HepG2 (cell line): ENCODE measurements at regions not wholly inside any gene's neighbourhood (a gene's known extent, or its start where the extent isn't known, plus 50 kb on each side); places are given as distances from the start of the nearest gene placed in this dataset.
A peak's percentile ranks its signal among the peaks of the same experiment; 100 is the strongest.

ENCODE experiments used
- ATAC-seq: fragments of 200-7000 bp; cut with Tn5 transposase; 3 replicates; pipeline ENCODE4 v1.9.1; 2020; ENCODE audit warnings: mild to moderate bottlenecking, moderate library complexity
- BruUV-seq: library from RNA; stranded (reverse); fragments of 400-500 nt; replicated peaks from 2 replicates; lab custom pipeline; 2021; lab: Mats Ljungman, UMichigan
- CTCF ChIA-PET: fragments of 300-600 bp; formaldehyde crosslinking; extraction: SDS; loops from one replicate; lab custom pipeline; 2021; ENCODE audit warnings: low total read pairs, inconsistent platforms, low intra/inter-chr PET ratio; lab: Yijun Ruan, JAX
- POLR2A ChIA-PET: fragments of 350-600 bp; sonication (Branson Sonifier 250); formaldehyde crosslinking; loops from one replicate; lab custom pipeline; 2020; ENCODE audit warnings: antibody characterized with exemption, inconsistent platforms; lab: Yijun Ruan, JAX
- DNase-seq: peaks from one replicate; pipeline ENCODE4 v3.0.0-alpha.2; 2015; ENCODE audit warnings: low spot score
- FAIRE-seq: peaks from 3 replicates; lab custom pipeline; 2011; peaks lifted over from hg19 to GRCh38; lab: Jason Lieb, UNC
- H2AFZ ChIP-seq: one replicate; pipeline ENCODE4 v1.6.1; 2011; ENCODE audit warnings: low read length, inconsistent platforms
- H3K27ac ChIP-seq: fragments of 300-600 bp; 3 replicates; pipeline ENCODE4 v1.8.0; 2011; ENCODE audit warnings: mixed run types, mild to moderate bottlenecking, mixed read lengths, low read length, inconsistent platforms; ENCODE audit not compliant: insufficient read depth; ENCODE audit errors: extremely low read length
- H3K27me3 ChIP-seq, 2 experiments: fragments of 200-600 bp in 1 of 2; 2 replicates in 1 of 2; 3 replicates in 1 of 2; pipeline versions ENCODE4 v1.6.0 to v1.8.0; 2011; ENCODE audit warnings: low read length in 2 of 2, mild to moderate bottlenecking in 2 of 2, moderate library complexity in 2 of 2, inconsistent platforms in 1 of 2; ENCODE audit not compliant: insufficient read depth in 2 of 2, control insufficient read depth in 1 of 2
- H3K36me3 ChIP-seq, 2 experiments: fragments of 200-600 bp in 1 of 2; replicated peaks in 1 of 2; 2 replicates in 1 of 2; 3 replicates in 1 of 2; pipeline versions ENCODE4 v1.5.1 to v1.8.0; 2011; ENCODE audit warnings: low read length in 2 of 2, inconsistent platforms in 1 of 2; ENCODE audit not compliant: insufficient read depth in 2 of 2, control insufficient read depth in 1 of 2
- H3K4me1 ChIP-seq: 2 replicates; pipeline ENCODE4 v1.5.1; 2012; ENCODE audit warnings: low read length, inconsistent platforms; ENCODE audit not compliant: insufficient read depth
- H3K4me2 ChIP-seq: 2 replicates; pipeline ENCODE4 v1.6.0; 2011; ENCODE audit warnings: low read depth, low read length, inconsistent platforms
- H3K4me3 ChIP-seq, 3 experiments: fragments of 200-600 bp in 1 of 3; sonication (generic), shearing (Covaris generic) in 1 of 3; replicated peaks in 1 of 3; 2 replicates each; pipeline ENCODE4 v1.5.1; 2011 to 2016; ENCODE audit warnings: low read length in 3 of 3, inconsistent platforms in 2 of 3, low read depth in 2 of 3, mild to moderate bottlenecking in 2 of 3, control low read depth in 1 of 3, mixed read lengths in 1 of 3; ENCODE audit not compliant: insufficient read depth in 1 of 3
- H3K79me2 ChIP-seq: one replicate; pipeline ENCODE4 v1.6.1; 2011; ENCODE audit warnings: low read length, inconsistent platforms; ENCODE audit not compliant: insufficient read depth
- H3K9ac ChIP-seq: 2 replicates; pipeline ENCODE4 v1.6.0; 2011; ENCODE audit warnings: mild to moderate bottlenecking, low read depth, low read length, inconsistent platforms; ENCODE audit not compliant: insufficient read depth
- H3K9me3 ChIP-seq: 2 replicates; pipeline ENCODE4 v1.5.1; 2012; ENCODE audit warnings: mild to moderate bottlenecking, low read length
- H4K20me1 ChIP-seq: 2 replicates; pipeline ENCODE4 v1.6.0; 2011; ENCODE audit warnings: inconsistent platforms, mild to moderate bottlenecking, low read length, moderate library complexity; ENCODE audit not compliant: insufficient read depth
- IRX3 ChIP-seq: sonication (generic); formaldehyde crosslinking; IDR thresholded peaks from 2 replicates; pipeline ENCODE4 v1.8.1; 2023; ENCODE audit warnings: mild to moderate bottlenecking, low read depth, missing genetic modification reagents, borderline replicate concordance
- MEIS1 ChIP-seq: sonication (generic); formaldehyde crosslinking; IDR thresholded peaks from 2 replicates; pipeline ENCODE4 v1.9.0; 2021; ENCODE audit warnings: mild to moderate bottlenecking, missing genetic modification reagents, moderate library complexity, borderline replicate concordance
- SKI ChIP-seq: fragments of 450-650 bp; IDR thresholded peaks from one replicate; pipeline ENCODE4 v1.6.1; 2018; ENCODE audit warnings: mild to moderate bottlenecking; ENCODE audit not compliant: partially characterized antibody
- XBP1 ChIP-seq: sonication (generic); formaldehyde crosslinking; IDR thresholded peaks from 2 replicates; pipeline ENCODE4 v1.5.0; 2020; ENCODE audit warnings: missing genetic modification reagents
- ZBTB8A ChIP-seq: sonication (generic); formaldehyde crosslinking; IDR thresholded peaks from 2 replicates; pipeline ENCODE4 v1.4.0; 2020; ENCODE audit warnings: mild to moderate bottlenecking, low read depth, missing genetic modification reagents, borderline replicate concordance
- WGBS: methylation state at CpG from one replicate; pipeline ENCODE4 v1.1.6; 2017; ENCODE audit warnings: low lambda C conversion rate; 5-methylcytosine and 5-hydroxymethylcytosine counted together
- in situ Hi-C: cut with HindIII; loops from 2 replicates; pipeline ENCODE4 v1.10.0; 2017; ENCODE audit warnings: low pct_unique_long_range_greater_than_20kb; ENCODE audit not compliant: extremely low pct_ligation_motif_present
- intact Hi-C: fragments of 100-400 bp; cut with micrococcal nuclease; formaldehyde crosslinking; loops from one replicate; pipeline ENCODE4 v1.10.0; 2022; ENCODE audit not compliant: unreplicated experiment
- TF ChIP-seq, protein P1 (sequence below): sonication (generic); formaldehyde crosslinking; IDR thresholded peaks from 2 replicates; pipeline ENCODE4 v1.9.0; 2022; ENCODE audit warnings: low read depth, missing genetic modification reagents
- TF ChIP-seq, protein P2 (sequence below): sonication (generic); formaldehyde crosslinking; IDR thresholded peaks from 2 replicates; pipeline ENCODE4 v1.5.0; 2020; ENCODE audit warnings: mild to moderate bottlenecking, missing genetic modification reagents, moderate library complexity

DNA sequence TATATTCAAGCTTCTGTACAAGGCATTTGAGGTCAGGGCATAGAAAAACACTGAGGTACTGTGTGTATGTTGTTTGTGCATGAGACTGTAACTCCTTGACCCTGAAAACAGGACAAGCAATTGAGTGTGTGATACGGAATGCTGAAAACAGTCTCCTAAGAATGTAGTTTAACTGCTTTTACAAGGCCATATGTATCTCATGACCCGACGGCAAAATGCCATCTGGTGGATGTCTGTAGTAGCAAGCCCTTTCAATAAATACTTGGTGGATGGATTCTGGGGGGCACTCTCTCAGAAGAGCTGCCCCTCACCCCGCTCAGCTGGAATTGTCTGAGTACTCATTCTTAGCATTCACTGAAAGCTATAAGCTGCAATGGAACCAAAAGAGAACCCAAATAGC is 69.3 kb upstream of the EYS start:
- no peak for DNase-seq
- no TSS peak for BruUV-seq
- H3K9ac ChIP-seq = no peak overlapping the region
- no peak overlapping the region for H3K4me3 ChIP-seq
- no peaks in the 10 kb centered on the region for H3K36me3 ChIP-seq
- no peak for FAIRE-seq
- ChIA-PET CTCF (no interaction called here), POLR2A (no interaction called here)
- peak; percentile 30; the same call in 1 of the 3 replicates for ATAC-seq
- no peaks in the 10 kb centered on the region for H4K20me1 ChIP-seq
- TF ChIP-seq SKI = no peak
- TF ChIP-seq MEIS1 (CRISPR knock-in tag) = no peak
- TF ChIP-seq, protein P1, sequence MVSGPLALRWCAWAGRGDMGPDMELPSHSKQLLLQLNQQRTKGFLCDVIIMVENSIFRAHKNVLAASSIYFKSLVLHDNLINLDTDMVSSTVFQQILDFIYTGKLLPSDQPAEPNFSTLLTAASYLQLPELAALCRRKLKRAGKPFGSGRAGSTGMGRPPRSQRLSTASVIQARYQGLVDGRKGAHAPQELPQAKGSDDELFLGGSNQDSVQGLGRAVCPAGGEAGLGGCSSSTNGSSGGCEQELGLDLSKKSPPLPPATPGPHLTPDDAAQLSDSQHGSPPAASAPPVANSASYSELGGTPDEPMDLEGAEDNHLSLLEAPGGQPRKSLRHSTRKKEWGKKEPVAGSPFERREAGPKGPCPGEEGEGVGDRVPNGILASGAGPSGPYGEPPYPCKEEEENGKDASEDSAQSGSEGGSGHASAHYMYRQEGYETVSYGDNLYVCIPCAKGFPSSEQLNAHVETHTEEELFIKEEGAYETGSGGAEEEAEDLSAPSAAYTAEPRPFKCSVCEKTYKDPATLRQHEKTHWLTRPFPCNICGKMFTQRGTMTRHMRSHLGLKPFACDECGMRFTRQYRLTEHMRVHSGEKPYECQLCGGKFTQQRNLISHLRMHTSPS (CRISPR knock-in tag) = no peak
- TF ChIP-seq IRX3 (CRISPR knock-in tag) = no peak
- no peak for TF ChIP-seq ZBTB8A
- TF ChIP-seq, protein P2, sequence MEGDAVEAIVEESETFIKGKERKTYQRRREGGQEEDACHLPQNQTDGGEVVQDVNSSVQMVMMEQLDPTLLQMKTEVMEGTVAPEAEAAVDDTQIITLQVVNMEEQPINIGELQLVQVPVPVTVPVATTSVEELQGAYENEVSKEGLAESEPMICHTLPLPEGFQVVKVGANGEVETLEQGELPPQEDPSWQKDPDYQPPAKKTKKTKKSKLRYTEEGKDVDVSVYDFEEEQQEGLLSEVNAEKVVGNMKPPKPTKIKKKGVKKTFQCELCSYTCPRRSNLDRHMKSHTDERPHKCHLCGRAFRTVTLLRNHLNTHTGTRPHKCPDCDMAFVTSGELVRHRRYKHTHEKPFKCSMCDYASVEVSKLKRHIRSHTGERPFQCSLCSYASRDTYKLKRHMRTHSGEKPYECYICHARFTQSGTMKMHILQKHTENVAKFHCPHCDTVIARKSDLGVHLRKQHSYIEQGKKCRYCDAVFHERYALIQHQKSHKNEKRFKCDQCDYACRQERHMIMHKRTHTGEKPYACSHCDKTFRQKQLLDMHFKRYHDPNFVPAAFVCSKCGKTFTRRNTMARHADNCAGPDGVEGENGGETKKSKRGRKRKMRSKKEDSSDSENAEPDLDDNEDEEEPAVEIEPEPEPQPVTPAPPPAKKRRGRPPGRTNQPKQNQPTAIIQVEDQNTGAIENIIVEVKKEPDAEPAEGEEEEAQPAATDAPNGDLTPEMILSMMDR (CRISPR knock-in tag) = 0 out of 2 replicates have a peak, but pooled peaks have one; percentile 23
- no peak for TF ChIP-seq XBP1
- in situ Hi-C loops = no loop called here
- H3K9me3 ChIP-seq = no peaks in the 10 kb centered on the region
- no peaks in the 10 kb centered on the region for H3K4me1 ChIP-seq
- H3K79me2 ChIP-seq = no peaks in the 10 kb centered on the region
- H3K27me3 ChIP-seq = no peaks in the 10 kb centered on the region
- 0% methylated on average over 4 of the region's 4 CpGs for WGBS
- H2AFZ ChIP-seq = no peak overlapping the region
- intact Hi-C loops = loop anchor here (1.0 kb wide), 1 partner anchor 138 kb away; no protein-coding TSS in a partner anchor
- H3K27ac ChIP-seq = no peak overlapping the region
- no peak overlapping the region for H3K4me2 ChIP-seq
